SH-SY5Y (cell line): ENCODE measurements at regions not wholly inside any gene's neighbourhood (a gene's known extent, or its start where the extent isn't known, plus 50 kb on each side); places are given as distances from the start of the nearest gene placed in this dataset.
A peak's percentile ranks its signal among the peaks of the same experiment; 100 is the strongest.

Experiments
- GATA2 ChIP-seq: IDR thresholded peaks from 2 replicates; pipeline ENCODE4 v1.6.1; 2011; ENCODE audit warnings: mild to moderate bottlenecking, low read depth, low read length
- GATA3 ChIP-seq: IDR thresholded peaks from 2 replicates; pipeline ENCODE4 v1.6.1; 2011; ENCODE audit warnings: low read depth, mild to moderate bottlenecking, low read length, moderate library complexity

GRCh38 chr13:67509018-67509417 lies 278.9 kb upstream of the PCDH9 start:
- no peak for TF ChIP-seq GATA2
- TF ChIP-seq GATA3 = no peak

DNA sequence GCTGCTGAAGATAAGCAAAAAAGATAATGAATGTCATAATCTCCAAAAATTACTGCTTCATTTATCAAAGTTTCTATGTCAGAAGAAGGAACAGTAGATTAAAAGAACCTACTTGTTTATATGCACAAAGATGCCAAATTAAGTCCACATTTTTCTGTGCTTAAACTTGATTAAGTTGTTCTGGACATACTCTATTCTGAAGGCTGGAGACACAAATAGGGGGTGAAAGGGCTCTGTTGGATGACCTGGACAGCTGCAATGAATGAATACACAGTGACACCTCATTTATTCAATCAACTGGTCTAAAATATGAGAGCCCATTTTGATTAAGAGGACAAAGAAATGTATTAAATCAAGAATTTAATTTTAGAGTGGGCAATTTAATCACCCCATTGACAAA lies 276.3 kb upstream of the PCDH9 start:
- TF ChIP-seq GATA3 = peak; percentile 50; the same call in 1 of the 2 replicates
- no peak for TF ChIP-seq GATA2

GRCh38 chr13:67505376-67505775 lies 275.2 kb upstream of the PCDH9 start:
- no peak for TF ChIP-seq GATA3
- TF ChIP-seq GATA2 = no peak

DNA sequence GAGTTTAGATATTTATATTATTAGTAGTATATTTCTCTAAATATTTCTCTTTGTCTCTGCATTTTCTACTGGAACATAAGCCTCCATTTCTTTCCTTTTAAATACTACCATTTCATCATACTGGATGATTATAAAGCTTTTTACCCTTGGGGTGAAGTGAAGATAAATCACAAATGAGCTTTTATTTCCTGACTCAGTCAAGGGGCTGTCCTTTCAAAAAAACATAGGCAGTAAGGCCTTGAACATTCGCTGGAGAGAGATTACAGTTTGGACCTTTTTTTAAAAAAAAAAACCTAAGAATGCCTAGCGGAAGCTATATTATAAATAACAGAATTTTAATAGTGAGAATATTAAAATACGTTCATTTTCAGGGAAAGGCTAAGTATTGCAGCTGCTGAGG lies 268.8 kb upstream of the PCDH9 start:
- TF ChIP-seq GATA2 (no peak), GATA3 (no peak)

DNA sequence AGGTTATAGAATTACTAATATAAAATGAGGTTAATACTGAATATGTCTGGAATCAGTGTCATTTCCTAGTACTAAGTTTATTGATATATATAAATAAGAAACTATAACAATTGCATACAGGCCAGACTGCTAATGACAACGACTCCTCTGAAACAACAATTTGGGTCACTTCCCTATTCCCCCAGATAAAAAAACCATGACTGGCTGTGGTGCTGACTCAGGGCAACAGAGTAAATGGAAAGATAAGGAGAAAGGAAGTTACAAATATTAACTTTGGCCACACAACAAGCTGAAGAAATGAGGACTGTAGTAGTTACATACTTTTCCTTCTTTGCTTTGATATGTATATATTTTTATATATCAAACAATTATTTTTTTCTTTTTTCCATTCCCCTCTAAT lies 263.7 kb upstream of the PCDH9 start:
- TF ChIP-seq GATA3 = no peak
- no peak for TF ChIP-seq GATA2

- TF ChIP-seq GATA2 (no peak), GATA3 (no peak)
These were observed 258.9 kb upstream of the PCDH9 start for GRCh38 chr13:67489016-67489415.

GRCh38 chr13:67481445-67481844 lies 251.3 kb upstream of the PCDH9 start:
- no peak for TF ChIP-seq GATA3
- no peak for TF ChIP-seq GATA2

DNA sequence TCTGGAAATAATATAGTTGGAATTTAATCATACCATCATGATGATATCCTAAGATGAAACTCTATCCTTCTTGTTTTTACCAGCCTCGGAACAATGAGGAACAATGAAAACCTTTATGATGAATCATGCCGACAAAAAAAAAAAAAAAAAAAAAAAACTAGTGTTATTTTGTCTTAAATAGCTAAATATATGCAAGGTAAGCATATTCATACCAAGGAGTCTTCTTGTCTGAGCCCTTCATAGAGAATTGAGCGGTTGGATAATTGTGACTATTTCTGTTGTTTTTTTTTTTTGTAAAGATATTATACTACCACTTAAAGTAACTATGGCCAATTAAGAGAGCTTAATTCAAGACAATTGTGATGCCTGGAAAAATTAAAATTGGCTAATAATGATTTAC lies 244.0 kb upstream of the PCDH9 start:
- TF ChIP-seq GATA2 = no peak
- TF ChIP-seq GATA3 = no peak

DNA sequence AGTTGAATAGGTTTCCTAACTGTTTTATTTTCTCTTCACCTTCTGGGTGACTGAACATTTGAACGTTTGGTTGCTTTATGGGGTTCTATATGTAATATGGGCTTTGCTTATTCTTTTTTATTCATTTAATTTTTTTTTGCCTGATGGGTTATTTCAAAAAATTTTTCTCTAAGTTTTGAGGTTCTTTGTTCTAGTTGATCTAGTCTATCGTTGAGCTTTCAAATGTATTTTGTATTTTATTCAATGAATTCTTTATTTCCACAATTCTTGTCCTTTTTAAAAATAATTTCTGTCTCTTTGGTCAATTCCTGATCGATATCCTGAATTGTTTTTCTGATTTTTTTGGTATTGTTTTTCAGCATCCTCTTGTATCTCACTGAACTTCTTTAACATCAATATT lies 239.5 kb upstream of the PCDH9 start:
- no peak for TF ChIP-seq GATA2
- TF ChIP-seq GATA3 = no peak

- TF ChIP-seq GATA3 (no peak), GATA2 (no peak)
These were observed 236.4 kb upstream of the PCDH9 start for GRCh38 chr13:67466569-67466968.

DNA sequence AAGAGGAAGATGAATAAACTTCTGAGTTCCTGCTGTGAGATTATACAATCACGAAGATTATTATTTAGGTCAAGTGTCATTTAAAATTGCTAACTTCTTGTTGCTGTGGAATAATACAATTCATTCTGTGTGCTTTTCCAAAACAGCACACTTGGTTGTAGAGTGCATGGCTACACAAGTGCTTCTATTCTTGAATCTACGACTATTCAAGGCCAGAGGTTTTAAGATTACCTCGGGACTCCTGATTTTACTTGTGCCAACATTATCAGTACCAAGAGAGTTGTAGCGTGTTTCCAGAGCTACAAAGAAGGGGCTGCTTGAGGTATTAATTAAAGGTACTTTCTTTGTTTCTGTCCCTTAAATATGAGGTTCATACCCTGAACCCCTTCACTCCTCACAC lies 234.0 kb upstream of the PCDH9 start:
- TF ChIP-seq GATA3 = no peak
- no peak for TF ChIP-seq GATA2

- TF ChIP-seq GATA3 (no peak), GATA2 (no peak)
These were observed 232.0 kb upstream of the PCDH9 start for GRCh38 chr13:67462098-67462497.

DNA sequence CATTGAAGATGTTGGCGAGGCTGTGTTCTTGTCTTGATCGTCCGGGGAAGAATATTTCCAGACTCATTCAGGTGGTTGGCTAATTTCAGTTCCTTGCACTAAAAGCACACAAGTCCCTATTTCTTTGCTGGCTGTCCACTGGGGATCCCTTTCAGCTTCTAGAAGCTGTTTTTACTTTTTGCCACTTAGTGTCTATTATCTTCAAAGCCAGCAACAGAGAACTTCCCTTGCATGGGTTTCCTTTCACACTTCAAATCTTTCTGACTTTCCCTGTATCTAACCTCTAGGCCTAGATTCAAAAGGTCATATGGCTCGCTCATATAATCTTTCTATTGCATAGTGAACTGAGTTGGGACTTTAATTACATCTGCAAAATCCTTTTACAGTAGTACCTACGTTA lies 215.3 kb upstream of the PCDH9 start:
- TF ChIP-seq GATA2 = no peak
- TF ChIP-seq GATA3 = no peak

GRCh38 chr13:67443923-67444322 lies 213.8 kb upstream of the PCDH9 start:
- TF ChIP-seq GATA3 (no peak), GATA2 (no peak)

DNA sequence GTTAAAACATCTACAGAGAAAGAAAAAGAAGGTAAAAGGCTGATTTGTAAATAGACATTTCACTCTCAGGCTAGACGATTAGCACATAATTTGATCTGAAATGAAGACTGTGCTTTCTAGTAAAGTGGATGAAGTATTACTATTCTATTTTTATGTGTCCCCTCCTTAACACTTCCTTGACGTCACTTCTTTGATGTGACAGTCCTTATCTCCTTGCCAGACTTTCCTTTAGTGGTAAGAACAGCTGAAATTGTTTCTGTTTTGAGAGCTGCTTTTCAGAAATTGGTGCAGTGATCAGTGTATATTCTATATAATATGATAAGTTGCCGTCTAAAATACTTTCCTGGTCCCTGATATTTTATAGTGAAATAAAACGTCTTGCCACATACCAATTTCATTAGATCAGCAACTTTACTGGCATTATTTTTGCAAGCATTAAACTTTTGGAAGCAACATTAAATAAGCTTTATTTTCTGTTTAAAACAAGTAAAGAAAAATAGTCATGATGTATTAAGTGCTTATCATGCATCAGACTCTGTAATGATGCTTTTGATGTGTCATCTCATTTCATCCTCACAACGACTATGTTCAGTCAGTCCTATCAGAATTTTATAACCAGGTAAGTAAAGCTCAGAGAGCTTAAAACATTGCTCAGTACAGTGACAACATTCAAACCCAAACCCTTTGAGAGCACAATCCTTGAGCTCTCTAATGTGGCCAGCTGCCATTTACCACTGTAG lies 210.3 kb upstream of the PCDH9 start:
- TF ChIP-seq GATA2 (no peak), GATA3 (no peak)

DNA sequence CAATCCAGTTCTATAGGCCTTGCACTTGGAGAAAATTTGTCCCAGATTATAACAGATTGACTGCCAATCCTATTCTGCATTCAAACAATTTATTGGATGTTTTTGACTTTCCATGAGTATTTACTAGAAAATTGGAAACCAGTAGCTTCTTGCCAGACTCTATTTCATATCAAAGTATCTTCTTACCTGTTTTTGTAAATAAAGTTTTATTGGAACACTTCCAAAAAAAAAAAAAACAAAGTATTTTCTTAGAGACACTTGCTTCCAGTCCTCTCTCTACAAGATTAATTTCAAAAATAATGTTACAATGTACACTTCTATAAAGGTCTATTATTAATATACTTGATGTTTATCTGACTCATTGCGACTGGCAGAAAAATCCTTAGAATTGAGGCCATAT lies 209.2 kb upstream of the PCDH9 start:
- TF ChIP-seq GATA3 = no peak
- TF ChIP-seq GATA2 = no peak
